ENCODE measurements at regions not wholly inside any gene's neighbourhood (a gene's known extent, or its start where the extent isn't known, plus 50 kb on each side); places are given as distances from the start of the nearest gene placed in this dataset.
"Not testable (repeated sequence)": the region's sequence is repeated elsewhere in the genome, so short reads cannot be mapped to it uniquely, and the experiment has no call there.

- DNase-seq (ENCODE audit: low read depth in 2 of 3, low spot score in 2 of 3), result peak in 2 of 3 donors; percentile 11 to 26
These were observed 118.1 kb upstream of the PLGLB2 start for GRCh38 chr2:87629491-87630458.

GRCh38 chr2:87630892-87631291 lies 117.0 kb upstream of the PLGLB2 start:
- DNase-seq (ENCODE audit: low read depth in 2 of 3, low spot score in 2 of 3), result not testable (repeated sequence)

GRCh38 chr2:87631402-87631801 lies 116.5 kb upstream of the PLGLB2 start:
- DNase-seq (ENCODE audit: low read depth in 2 of 3, low spot score in 2 of 3), result not testable (repeated sequence)

GRCh38 chr2:87633287-87633963 lies 114.5 kb upstream of the PLGLB2 start:
- DNase-seq (ENCODE audit: low read depth in 2 of 3, low spot score in 2 of 3), result not testable (repeated sequence)

- DNase-seq (ENCODE audit: low read depth in 2 of 3, low spot score in 2 of 3), result not testable (repeated sequence)
These were observed 113.8 kb upstream of the PLGLB2 start for GRCh38 chr2:87634106-87634505.

- not testable (repeated sequence) for DNase-seq (ENCODE audit: low read depth in 2 of 3, low spot score in 2 of 3)
These were observed 112.8 kb upstream of the PLGLB2 start for GRCh38 chr2:87634971-87635650.

DNA sequence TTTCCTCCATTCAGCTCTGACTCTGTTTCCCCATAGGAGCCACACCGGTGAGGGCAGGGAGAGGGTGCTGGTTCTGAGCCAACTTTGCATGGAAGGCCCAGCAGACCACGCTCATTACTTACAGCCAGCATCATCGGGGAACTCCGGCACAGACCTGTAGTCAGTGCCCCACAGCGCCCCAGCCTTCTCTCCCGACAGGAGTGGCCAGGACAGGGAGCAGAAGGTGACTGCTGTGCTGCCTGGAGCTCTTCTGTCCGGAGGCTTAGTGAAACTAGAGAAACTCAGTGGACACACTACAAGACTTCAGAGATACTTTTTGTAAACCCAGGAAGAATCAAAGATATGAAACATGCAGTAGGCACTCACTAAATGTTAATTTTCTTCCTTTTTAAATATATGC lies 111.6 kb upstream of the PLGLB2 start:
- not testable (repeated sequence) for DNase-seq (ENCODE audit: low read depth in 2 of 3, low spot score in 2 of 3)

GRCh38 chr2:87636735-87637134 lies 111.2 kb upstream of the PLGLB2 start:
- not testable (repeated sequence) for DNase-seq (ENCODE audit: low read depth in 2 of 3, low spot score in 2 of 3)

- not testable (repeated sequence) for DNase-seq (ENCODE audit: low read depth in 2 of 3, low spot score in 2 of 3)
These were observed 110.5 kb upstream of the PLGLB2 start for GRCh38 chr2:87637249-87637990.

- DNase-seq (ENCODE audit: low read depth in 2 of 3, low spot score in 2 of 3), result not testable (repeated sequence)
These were observed 109.6 kb upstream of the PLGLB2 start for GRCh38 chr2:87638114-87638807.

- not testable (repeated sequence) for DNase-seq (ENCODE audit: low read depth in 2 of 3, low spot score in 2 of 3)
These were observed 109.0 kb upstream of the PLGLB2 start for GRCh38 chr2:87638872-87639271.

DNA sequence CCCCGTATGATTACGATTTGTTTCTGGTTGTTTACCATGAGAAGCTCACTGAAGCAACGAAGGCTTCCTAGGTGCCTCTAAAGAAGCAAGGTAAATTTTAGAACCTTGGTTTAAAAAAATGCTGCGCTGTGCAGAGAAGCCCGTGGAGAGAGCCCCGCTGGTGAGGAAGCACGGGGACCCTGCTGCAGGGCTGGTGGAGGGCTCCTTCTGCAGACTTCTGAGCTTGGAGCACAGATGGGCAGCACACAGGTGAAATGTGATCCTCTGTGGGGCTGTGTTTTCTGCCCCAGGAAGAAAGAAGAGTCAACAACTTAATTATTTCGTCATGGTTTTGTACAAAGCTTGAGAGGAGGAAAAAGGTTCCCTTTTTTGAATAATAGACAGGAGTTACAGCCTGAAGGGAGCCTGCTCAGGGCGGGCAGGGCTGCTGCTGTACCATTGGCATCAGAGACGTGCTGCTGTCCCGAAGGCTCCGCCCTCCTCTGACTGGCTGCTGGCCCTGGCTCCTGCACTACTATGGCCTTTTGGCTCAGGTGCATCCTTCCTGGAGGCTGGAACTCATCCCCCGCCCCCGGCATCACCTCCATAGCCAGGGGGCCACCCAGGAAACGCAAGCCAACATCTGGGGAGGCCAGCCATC lies 108.0 kb upstream of the PLGLB2 start:
- DNase-seq (ENCODE audit: low read depth in 2 of 3, low spot score in 2 of 3), result not testable (repeated sequence)

DNA sequence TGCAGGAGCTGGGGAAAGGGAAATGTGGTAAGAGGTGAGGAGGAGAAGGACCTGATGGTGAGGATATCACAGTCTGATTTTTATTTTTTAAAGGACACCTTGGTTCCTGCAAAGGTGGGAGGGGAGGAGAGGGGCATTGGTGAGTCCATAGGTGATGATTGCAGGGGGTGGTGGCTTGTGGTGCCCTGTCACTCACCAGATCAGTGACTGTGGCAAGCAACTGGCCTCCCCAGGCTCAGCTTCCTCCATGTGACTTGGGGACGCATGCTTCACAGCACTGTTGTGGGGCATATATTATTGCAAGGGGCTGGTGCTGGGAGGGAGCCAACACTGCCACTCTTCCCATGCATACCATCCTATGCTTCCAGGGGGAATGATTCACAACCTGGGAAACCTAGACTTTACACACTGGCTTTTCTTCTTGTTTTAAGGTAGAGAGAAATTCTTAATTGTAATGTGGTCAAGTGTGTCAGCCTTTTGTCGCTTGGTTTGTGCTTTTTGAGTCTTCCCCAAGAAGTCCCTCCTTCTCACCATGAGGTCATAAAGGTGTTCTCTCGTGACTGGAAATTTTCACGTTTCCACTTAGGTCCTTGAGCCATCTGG lies 106.8 kb upstream of the PLGLB2 start:
- not testable (repeated sequence) for DNase-seq (ENCODE audit: low read depth in 2 of 3, low spot score in 2 of 3)

DNA sequence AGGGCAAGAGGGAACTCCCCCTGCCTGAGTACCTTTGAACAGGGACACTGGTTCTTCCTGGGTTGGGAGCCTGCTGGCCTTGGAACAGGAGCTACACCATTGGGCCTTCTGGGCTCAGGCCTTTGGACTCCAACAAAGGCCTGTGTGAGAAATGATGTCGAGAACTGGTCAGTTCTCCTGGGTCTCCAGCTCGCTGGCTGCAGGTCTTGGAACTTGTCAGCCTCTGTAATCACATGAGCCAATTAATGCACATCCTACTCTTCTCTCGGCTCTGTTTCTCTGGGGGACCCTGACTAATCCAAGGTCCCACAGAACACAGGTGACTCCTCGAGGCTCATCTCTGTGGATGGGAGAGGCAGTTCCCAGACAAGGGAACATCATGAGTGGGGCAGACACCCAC lies 104.7 kb upstream of the PLGLB2 start:
- not testable (repeated sequence) for DNase-seq (ENCODE audit: low read depth in 2 of 3, low spot score in 2 of 3)

DNA sequence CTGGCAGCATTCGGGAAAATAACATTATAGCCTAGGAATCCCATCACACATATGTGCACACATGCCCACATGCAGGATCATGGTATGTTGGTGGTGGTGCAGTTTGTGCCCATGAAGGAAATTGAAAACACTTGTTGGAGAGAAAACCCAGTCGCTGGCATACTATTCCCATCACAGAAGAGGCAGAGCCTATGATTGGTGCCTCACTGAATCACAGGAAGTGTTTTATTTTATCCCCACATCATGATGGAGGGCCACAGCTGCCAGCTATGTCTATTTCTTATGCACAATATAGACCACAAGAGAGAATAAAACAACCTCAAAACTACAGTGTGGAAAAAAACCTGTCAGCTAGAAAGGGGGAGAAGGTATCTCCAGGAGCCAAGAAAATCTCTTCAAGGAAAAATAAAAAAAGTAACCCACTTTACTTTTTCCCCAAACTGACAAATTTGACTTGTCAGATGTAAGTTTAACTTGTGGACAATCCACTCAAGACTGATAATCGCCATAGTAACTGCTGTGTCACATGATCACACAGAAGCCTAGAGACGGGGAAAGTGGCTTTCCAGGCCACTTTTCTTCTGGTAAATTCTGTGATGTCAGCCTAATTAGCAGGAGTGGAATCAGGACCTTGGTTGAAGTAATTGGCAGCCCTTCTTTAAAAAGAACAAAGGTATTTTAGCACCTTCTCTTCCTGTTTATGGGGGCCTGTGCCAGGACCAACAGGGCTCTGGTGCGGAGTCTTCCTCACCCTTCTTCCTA lies 100.0 kb upstream of the PLGLB2 start:
- peak in 2 of 3 donors; percentile 5 to 25 for DNase-seq (ENCODE audit: low read depth in 2 of 3, low spot score in 2 of 3)

- DNase-seq (ENCODE audit: low read depth in 2 of 3, low spot score in 2 of 3), result not testable (repeated sequence)
These were observed 99.1 kb upstream of the PLGLB2 start for GRCh38 chr2:87648815-87649214.

DNA sequence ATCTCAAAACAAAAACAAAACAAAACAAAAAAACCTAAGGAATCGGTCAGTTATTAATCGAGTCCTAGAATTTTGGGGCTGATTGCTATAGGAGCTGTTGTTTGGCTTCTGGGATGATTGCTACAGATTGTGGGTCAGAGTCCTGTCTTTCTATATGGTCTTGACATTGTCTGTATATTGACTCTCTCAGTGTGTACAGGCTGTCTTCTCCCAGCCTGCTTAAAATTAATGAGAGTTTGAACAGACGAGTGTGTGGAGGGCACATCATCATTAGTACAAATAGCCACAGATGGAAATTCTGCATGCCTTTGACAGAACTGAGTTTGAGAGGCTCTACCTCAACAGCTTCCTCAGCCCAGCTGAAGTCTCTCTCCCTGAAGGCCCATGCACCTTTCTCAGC lies 98.0 kb upstream of the PLGLB2 start:
- not testable (repeated sequence) for DNase-seq (ENCODE audit: low read depth in 2 of 3, low spot score in 2 of 3)

DNA sequence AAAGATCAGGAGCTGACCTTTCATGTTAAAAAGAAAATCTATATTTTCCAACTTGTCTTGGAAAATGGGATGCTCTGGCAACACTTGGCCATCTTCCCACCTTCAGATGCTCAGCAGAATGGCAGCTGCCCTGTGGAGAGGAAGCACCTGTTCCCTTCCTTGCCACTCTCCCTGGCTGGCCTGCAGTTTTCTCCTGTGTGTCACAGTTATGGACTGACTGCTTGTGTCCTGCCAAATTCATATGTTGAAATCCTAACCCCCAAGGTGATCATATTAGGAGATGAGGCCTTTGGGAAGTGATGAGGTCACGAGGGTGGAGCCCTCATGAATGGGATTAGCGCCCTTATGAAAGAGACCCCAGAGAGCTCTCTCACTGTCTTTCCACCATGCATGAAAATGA lies 97.0 kb upstream of the PLGLB2 start:
- DNase-seq (ENCODE audit: low read depth in 2 of 3, low spot score in 2 of 3), result not testable (repeated sequence)

All from hematopoietic multipotent progenitor cell (in vitro differentiated cells).